ENCODE measurements at regions not wholly inside any gene's neighbourhood (a gene's known extent, or its start where the extent isn't known, plus 50 kb on each side); places are given as distances from the start of the nearest gene placed in this dataset.
"Not testable (repeated sequence)": the region's sequence is repeated elsewhere in the genome, so short reads cannot be mapped to it uniquely, and the experiment has no call there.

GRCh38 chr6:167402195-167402686 is 77.4 kb downstream of the TTLL2 start:
- no peak overlapping the region for H3K4me3 Mint-ChIP-seq
- ChIA-PET CTCF (no interaction called here), POLR2A (no interaction called here)
- H3K36me3 Mint-ChIP-seq (ENCODE audit: low read depth): no peaks in the 10 kb centered on the region
- peaks cover 2% of the 10 kb centered on the region for H3K27me3 Mint-ChIP-seq
- no peaks in the 10 kb centered on the region for H3K4me1 Mint-ChIP-seq
- H3K27ac Mint-ChIP-seq: no peak overlapping the region
- H3K9me3 Mint-ChIP-seq: no peaks in the 10 kb centered on the region
- DNase-seq: no peak

- POLR2A ChIA-PET: no interaction called here
- H3K36me3 Mint-ChIP-seq (ENCODE audit: low read depth): no peaks in the 10 kb centered on the region
- no peaks in the 10 kb centered on the region for H3K9me3 Mint-ChIP-seq
- DNase-seq: no peak
- no peaks in the 10 kb centered on the region for H3K4me1 Mint-ChIP-seq
- H3K27ac Mint-ChIP-seq: no peak overlapping the region
- CTCF ChIA-PET: no interaction called here
- peaks cover 2% of the 10 kb centered on the region for H3K27me3 Mint-ChIP-seq
- no peak overlapping the region for H3K4me3 Mint-ChIP-seq
These were observed 78.5 kb downstream of the TTLL2 start for GRCh38 chr6:167403427-167403826.

DNA sequence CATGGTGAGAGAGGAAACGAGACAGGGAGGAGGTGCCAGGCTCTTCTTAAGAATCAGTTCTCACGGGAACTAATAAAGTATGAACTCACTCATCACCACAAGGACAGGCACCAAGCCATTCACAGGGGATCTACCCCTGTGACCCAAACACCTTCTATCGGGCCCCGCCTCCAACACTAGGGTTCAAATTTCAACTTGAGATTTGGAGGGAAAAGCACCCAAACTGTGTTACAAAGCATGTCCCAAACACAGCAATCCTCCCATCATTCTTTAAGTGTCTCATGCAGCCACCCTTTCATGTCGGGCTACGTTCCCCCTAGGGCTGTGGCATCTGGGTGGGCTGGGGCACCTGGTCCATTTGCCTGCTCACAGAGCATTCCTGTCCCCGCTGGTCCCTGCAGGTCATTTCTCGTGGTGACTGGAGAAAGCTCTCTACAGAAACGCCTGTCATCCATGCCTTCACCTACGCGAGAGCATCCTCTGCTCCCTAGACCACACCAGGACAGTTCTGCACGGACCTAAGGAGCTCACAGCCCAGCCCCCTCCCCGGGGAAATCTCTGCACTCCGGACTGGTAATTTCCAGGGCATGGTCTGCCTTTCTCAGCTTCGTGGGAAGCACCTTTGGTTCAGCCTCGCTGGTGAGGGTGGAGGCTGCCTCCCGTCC is 79.6 kb downstream of the TTLL2 start:
- no peaks in the 10 kb centered on the region for H3K4me1 Mint-ChIP-seq
- DNase-seq: no peak
- ChIA-PET POLR2A (no interaction called here), CTCF (no interaction called here)
- no peak overlapping the region for H3K4me3 Mint-ChIP-seq
- H3K27me3 Mint-ChIP-seq: peaks cover 2% of the 10 kb centered on the region
- H3K9me3 Mint-ChIP-seq: no peaks in the 10 kb centered on the region
- H3K36me3 Mint-ChIP-seq (ENCODE audit: low read depth): no peaks in the 10 kb centered on the region
- no peak overlapping the region for H3K27ac Mint-ChIP-seq

GRCh38 chr6:167405778-167406532 is 81.1 kb downstream of the TTLL2 start:
- no peak overlapping the region for H3K27ac Mint-ChIP-seq
- H3K9me3 Mint-ChIP-seq: no peaks in the 10 kb centered on the region
- no peak for DNase-seq
- H3K4me3 Mint-ChIP-seq: no peak overlapping the region
- peaks cover 2% of the 10 kb centered on the region for H3K27me3 Mint-ChIP-seq
- no peaks in the 10 kb centered on the region for H3K4me1 Mint-ChIP-seq
- H3K36me3 Mint-ChIP-seq (ENCODE audit: low read depth): no peaks in the 10 kb centered on the region
- CTCF ChIA-PET: no interaction called here
- POLR2A ChIA-PET: no interaction called here

- POLR2A ChIA-PET; H3K36me3 Mint-ChIP-seq (ENCODE audit: low read depth); H3K27me3 Mint-ChIP-seq; H3K9me3 Mint-ChIP-seq; CTCF ChIA-PET; H3K4me1 Mint-ChIP-seq; H3K27ac Mint-ChIP-seq; DNase-seq; H3K4me3 Mint-ChIP-seq: not testable (repeated sequence)
These were observed 81.8 kb downstream of the TTLL2 start for GRCh38 chr6:167406533-167407238.

GRCh38 chr6:167407239-167408064 is 82.6 kb downstream of the TTLL2 start:
- POLR2A ChIA-PET: no interaction called here

GRCh38 chr6:167408235-167408869 is 83.5 kb downstream of the TTLL2 start:
- DNase-seq: no peak
- no peaks in the 10 kb centered on the region for H3K4me1 Mint-ChIP-seq
- H3K27ac Mint-ChIP-seq: no peak overlapping the region
- H3K36me3 Mint-ChIP-seq (ENCODE audit: low read depth): no peaks in the 10 kb centered on the region
- ChIA-PET CTCF (no interaction called here), POLR2A (no interaction called here)
- H3K4me3 Mint-ChIP-seq: no peak overlapping the region
- no peaks in the 10 kb centered on the region for H3K27me3 Mint-ChIP-seq
- no peaks in the 10 kb centered on the region for H3K9me3 Mint-ChIP-seq

More at GRCh38 chr6:167407239-167408064, 82.6 kb downstream of the TTLL2 start:
- DNase-seq: no peak
- CTCF ChIA-PET: no interaction called here
- no peaks in the 10 kb centered on the region for H3K36me3 Mint-ChIP-seq (ENCODE audit: low read depth)
- H3K9me3 Mint-ChIP-seq: no peaks in the 10 kb centered on the region
- no peak overlapping the region for H3K27ac Mint-ChIP-seq
- no peak overlapping the region for H3K4me3 Mint-ChIP-seq
- H3K4me1 Mint-ChIP-seq: no peaks in the 10 kb centered on the region
- H3K27me3 Mint-ChIP-seq: no peaks in the 10 kb centered on the region

DNA sequence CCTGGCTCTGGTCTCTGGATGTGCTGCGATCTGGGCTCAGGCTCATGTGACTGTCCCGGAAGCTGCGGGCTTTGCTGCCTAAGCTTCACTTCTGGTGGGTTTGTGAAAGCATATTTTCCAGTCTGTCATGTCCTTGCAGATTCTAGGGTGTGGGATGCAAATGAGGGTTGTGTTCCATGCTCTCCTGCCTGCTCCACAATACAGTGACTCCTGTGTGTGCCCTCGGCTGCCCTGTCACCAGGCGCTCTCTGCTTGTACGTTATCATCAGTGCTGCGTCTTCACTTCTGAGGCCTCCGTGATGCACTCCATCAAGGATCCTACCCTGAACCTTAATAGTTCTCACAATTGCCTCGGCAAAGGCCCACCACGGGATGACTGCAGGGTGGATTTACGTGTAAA is 84.2 kb downstream of the TTLL2 start:
- Mint-ChIP-seq H3K9me3 (no peaks in the 10 kb centered on the region), H3K27ac (no peak overlapping the region), H3K4me1 (no peaks in the 10 kb centered on the region), H3K36me3 (ENCODE audit: low read depth) (no peaks in the 10 kb centered on the region), H3K27me3 (no peaks in the 10 kb centered on the region), H3K4me3 (no peak overlapping the region)
- CTCF ChIA-PET: no interaction called here
- POLR2A ChIA-PET: no interaction called here
- DNase-seq: no peak

DNA sequence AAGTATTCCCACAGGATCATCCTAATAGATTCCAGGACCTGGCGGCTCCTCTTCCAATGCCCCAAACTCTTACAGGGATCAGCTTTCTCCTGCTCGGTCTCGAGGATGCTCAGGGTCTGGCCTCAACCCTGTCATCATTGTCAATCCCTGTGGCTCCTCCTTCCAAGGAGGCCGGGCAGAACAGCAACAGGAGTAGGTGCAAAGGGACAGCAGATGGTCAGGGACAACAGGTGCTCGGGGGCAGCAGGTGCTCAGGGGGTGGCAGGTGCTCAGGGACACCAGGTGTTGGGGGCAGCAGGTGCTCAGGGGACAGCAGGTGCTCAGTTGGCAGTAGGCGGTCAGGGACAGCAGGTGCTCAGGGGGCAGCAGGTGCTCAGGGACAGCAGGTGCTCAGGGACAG is 84.8 kb downstream of the TTLL2 start:
- no peaks in the 10 kb centered on the region for H3K4me1 Mint-ChIP-seq
- no peak for DNase-seq
- no peaks in the 10 kb centered on the region for H3K9me3 Mint-ChIP-seq
- H3K27me3 Mint-ChIP-seq: no peaks in the 10 kb centered on the region
- no peak overlapping the region for H3K27ac Mint-ChIP-seq
- H3K4me3 Mint-ChIP-seq: no peak overlapping the region
- no peaks in the 10 kb centered on the region for H3K36me3 Mint-ChIP-seq (ENCODE audit: low read depth)
- CTCF ChIA-PET: no interaction called here
- POLR2A ChIA-PET: no interaction called here

GRCh38 chr6:167410462-167410861 is 85.6 kb downstream of the TTLL2 start:
- Mint-ChIP-seq H3K4me1 (no peaks in the 10 kb centered on the region), H3K4me3 (no peak overlapping the region), H3K36me3 (ENCODE audit: low read depth) (no peaks in the 10 kb centered on the region), H3K27me3 (no peaks in the 10 kb centered on the region), H3K9me3 (no peaks in the 10 kb centered on the region), H3K27ac (no peak overlapping the region)
- ChIA-PET CTCF (no interaction called here), POLR2A (no interaction called here)
- no peak for DNase-seq

- no peak overlapping the region for H3K27ac Mint-ChIP-seq
- CTCF ChIA-PET: no interaction called here
- H3K9me3 Mint-ChIP-seq: no peaks in the 10 kb centered on the region
These were observed 87.6 kb downstream of the TTLL2 start for GRCh38 chr6:167412506-167412905.

GRCh38 chr6:167415441-167415961 is 90.6 kb downstream of the TTLL2 start:
- H3K4me3 Mint-ChIP-seq: no peak overlapping the region
- no peak for DNase-seq
- H3K27me3 Mint-ChIP-seq: peaks cover 16% of the 10 kb centered on the region
- CTCF ChIA-PET: no interaction called here
- POLR2A ChIA-PET: no interaction called here
- H3K36me3 Mint-ChIP-seq (ENCODE audit: low read depth): no peaks in the 10 kb centered on the region
- H3K4me1 Mint-ChIP-seq: no peaks in the 10 kb centered on the region
- no peak overlapping the region for H3K27ac Mint-ChIP-seq
- H3K9me3 Mint-ChIP-seq: no peaks in the 10 kb centered on the region

More at GRCh38 chr6:167412506-167412905, 87.6 kb downstream of the TTLL2 start:
- H3K4me1 Mint-ChIP-seq: no peaks in the 10 kb centered on the region
- no peaks in the 10 kb centered on the region for H3K36me3 Mint-ChIP-seq (ENCODE audit: low read depth)
- POLR2A ChIA-PET: no interaction called here
- no peak overlapping the region for H3K4me3 Mint-ChIP-seq
- DNase-seq: no peak
- H3K27me3 Mint-ChIP-seq: peaks cover 6% of the 10 kb centered on the region
